ENCODE measurements at regions not wholly inside any gene's neighbourhood (a gene's known extent, or its start where the extent isn't known, plus 50 kb on each side); places are given as distances from the start of the nearest gene placed in this dataset.

DNA sequence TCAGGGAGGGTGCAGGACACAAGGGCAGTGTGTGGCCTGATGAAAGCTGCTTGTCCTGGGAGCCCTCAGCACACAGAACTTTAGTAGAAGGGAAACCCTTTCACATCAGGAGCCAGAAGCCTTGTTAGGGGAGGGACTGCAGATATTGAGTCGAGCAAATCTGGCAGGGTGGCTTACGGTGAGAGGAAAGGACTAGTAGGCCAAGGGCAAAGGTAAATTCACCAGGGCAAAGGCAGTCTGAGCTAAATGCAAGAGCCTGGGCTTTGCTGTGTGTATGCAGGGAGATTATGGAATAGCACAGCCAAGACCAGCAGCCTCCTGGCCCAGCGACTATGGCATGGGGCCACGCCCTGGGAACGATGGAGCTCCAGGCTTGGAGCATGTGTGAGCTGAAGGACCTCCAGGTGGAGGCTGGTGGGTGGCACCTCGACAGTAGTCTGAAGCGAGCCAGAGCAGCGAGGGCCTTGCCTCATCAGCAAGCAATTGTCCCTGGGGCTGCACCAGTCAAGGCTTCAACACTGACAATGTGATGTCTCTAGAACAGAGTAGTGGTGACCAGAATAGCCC is 76.1 kb downstream of the CCR1 start:
- H3K36me3 ChIP-seq (ENCODE audit: insufficient read depth, low read length, poor library complexity, severe bottlenecking), result no peaks in the 10 kb centered on the region
- H3K4me3 ChIP-seq (ENCODE audit: low read depth, low read length, poor library complexity, severe bottlenecking), result no peak overlapping the region
- POLR2A ChIA-PET (ENCODE audit: low non-redundant PET), result no interaction called here
- BruUV-seq (replicated peaks), result no TSS peak
- intact Hi-C loops (cut with micrococcal nuclease; ENCODE audit: unreplicated experiment), result no loop called here
- H3K27ac ChIP-seq (ENCODE audit: low read depth, low read length, poor library complexity, severe bottlenecking), result no peak overlapping the region
- H3K27me3 ChIP-seq (replicated peaks; ENCODE audit: insufficient read depth, low read depth, low read length, poor library complexity), result no peaks in the 10 kb centered on the region
- no peak for DNase-seq (ENCODE audit: low spot score)
- CTCF ChIA-PET, result no interaction called here
- TF ChIP-seq EZH2 (IDR thresholded peaks at IDR 0.05; ENCODE audit: borderline replicate concordance, low read depth, low read length, poor library complexity, severe bottlenecking), result no peak
- TF ChIP-seq, protein P1, sequence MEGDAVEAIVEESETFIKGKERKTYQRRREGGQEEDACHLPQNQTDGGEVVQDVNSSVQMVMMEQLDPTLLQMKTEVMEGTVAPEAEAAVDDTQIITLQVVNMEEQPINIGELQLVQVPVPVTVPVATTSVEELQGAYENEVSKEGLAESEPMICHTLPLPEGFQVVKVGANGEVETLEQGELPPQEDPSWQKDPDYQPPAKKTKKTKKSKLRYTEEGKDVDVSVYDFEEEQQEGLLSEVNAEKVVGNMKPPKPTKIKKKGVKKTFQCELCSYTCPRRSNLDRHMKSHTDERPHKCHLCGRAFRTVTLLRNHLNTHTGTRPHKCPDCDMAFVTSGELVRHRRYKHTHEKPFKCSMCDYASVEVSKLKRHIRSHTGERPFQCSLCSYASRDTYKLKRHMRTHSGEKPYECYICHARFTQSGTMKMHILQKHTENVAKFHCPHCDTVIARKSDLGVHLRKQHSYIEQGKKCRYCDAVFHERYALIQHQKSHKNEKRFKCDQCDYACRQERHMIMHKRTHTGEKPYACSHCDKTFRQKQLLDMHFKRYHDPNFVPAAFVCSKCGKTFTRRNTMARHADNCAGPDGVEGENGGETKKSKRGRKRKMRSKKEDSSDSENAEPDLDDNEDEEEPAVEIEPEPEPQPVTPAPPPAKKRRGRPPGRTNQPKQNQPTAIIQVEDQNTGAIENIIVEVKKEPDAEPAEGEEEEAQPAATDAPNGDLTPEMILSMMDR (conservative IDR thresholded peaks at IDR 0.05; ENCODE audit: low read depth, low read length), result no peak
- no peaks in the 10 kb centered on the region for H3K9me3 ChIP-seq (ENCODE audit: low read depth, low read length, poor library complexity, severe bottlenecking)
- H3K4me1 ChIP-seq (ENCODE audit: insufficient read depth, low read length, poor library complexity, severe bottlenecking), result no peaks in the 10 kb centered on the region

DNA sequence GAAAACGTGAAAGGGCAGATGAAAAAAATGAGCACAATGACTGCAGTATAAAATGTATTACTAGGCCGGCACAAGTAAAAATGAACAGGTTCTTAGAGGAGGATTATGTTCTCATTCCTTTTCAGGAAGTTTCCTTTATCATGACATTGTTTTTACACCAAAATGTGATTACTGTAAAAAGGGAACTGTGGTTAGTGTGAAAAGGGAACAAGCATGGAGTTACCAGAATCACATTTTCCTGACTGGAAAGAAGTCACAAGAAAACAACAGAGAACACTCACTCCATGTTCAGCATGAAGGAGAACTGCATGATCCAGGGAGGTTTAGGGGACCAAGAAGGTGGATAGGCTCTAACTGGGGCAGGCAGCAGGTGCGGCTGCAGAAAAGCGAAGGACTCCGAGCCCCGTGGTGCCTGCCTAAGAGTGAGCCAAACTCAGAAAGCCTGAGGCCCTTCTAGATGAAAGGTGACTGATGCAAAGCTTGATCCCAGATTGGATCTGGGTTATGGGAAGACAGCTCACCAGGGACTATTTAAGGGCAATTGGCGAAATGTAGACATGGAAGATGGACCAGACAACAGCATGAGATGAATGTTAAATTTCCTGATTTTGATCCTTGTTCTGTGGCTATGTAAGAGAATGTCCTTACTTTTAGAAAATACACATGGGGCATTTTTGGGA is 77.3 kb downstream of the CCR1 start:
- H3K36me3 ChIP-seq (ENCODE audit: insufficient read depth, low read length, poor library complexity, severe bottlenecking), result no peaks in the 10 kb centered on the region
- no peak for DNase-seq (ENCODE audit: low spot score)
- H3K4me3 ChIP-seq (ENCODE audit: low read depth, low read length, poor library complexity, severe bottlenecking), result no peak overlapping the region
- POLR2A ChIA-PET (ENCODE audit: low non-redundant PET), result no interaction called here
- no peak overlapping the region for H3K27ac ChIP-seq (ENCODE audit: low read depth, low read length, poor library complexity, severe bottlenecking)
- no peak for TF ChIP-seq EZH2 (IDR thresholded peaks at IDR 0.05; ENCODE audit: borderline replicate concordance, low read depth, low read length, poor library complexity, severe bottlenecking)
- TF ChIP-seq, protein P1 (conservative IDR thresholded peaks at IDR 0.05; ENCODE audit: low read depth, low read length), result no peak
- H3K4me1 ChIP-seq (ENCODE audit: insufficient read depth, low read length, poor library complexity, severe bottlenecking), result no peaks in the 10 kb centered on the region
- H3K27me3 ChIP-seq (replicated peaks; ENCODE audit: insufficient read depth, low read depth, low read length, poor library complexity), result no peaks in the 10 kb centered on the region
- intact Hi-C loops (cut with micrococcal nuclease; ENCODE audit: unreplicated experiment), result no loop called here
- CTCF ChIA-PET, result no interaction called here
- no TSS peak for BruUV-seq (replicated peaks)
- no peaks in the 10 kb centered on the region for H3K9me3 ChIP-seq (ENCODE audit: low read depth, low read length, poor library complexity, severe bottlenecking)

DNA sequence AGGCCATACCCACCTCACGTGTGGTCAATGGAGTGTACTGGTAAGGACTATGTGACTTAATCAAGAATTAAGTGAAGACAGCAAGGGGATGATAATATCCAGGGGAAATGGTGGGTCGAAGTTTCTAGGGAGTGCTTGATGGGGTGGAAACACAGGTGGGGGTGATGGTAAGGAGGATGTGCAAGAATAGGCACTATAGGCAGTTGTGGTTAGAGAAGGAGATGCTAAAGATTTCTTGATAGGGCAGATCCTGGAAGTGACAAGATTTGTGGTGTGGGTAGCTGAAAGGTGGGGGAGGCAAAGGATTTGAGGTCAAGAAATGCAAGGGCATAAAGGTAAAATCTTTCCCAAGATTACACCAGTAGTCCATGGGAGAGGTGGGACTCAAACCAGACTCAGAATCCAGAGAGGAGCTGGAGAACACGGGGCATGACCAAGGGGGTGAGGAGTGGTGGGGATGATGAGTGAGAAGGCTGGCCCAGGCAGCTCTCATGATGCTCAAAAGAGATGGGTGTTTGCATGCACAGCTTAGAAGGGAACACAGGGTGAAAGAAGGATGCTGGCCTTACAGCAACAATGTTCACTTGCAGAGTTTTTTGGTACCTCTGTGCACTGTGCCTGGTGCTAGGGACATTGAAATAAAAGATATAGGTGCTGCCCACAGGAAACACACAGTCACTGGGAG is 78.4 kb downstream of the CCR1 start:
- H3K36me3 ChIP-seq (ENCODE audit: insufficient read depth, low read length, poor library complexity, severe bottlenecking), result no peaks in the 10 kb centered on the region
- H3K27ac ChIP-seq (ENCODE audit: low read depth, low read length, poor library complexity, severe bottlenecking), result no peak overlapping the region
- no peaks in the 10 kb centered on the region for H3K9me3 ChIP-seq (ENCODE audit: low read depth, low read length, poor library complexity, severe bottlenecking)
- peaks cover 4% of the 10 kb centered on the region for H3K27me3 ChIP-seq (replicated peaks; ENCODE audit: insufficient read depth, low read depth, low read length, poor library complexity)
- BruUV-seq (replicated peaks), result no TSS peak
- H3K4me1 ChIP-seq (ENCODE audit: insufficient read depth, low read length, poor library complexity, severe bottlenecking), result no peaks in the 10 kb centered on the region
- DNase-seq (ENCODE audit: low spot score), result no peak
- CTCF ChIA-PET, result no interaction called here
- intact Hi-C loops (cut with micrococcal nuclease; ENCODE audit: unreplicated experiment), result no loop called here
- H3K4me3 ChIP-seq (ENCODE audit: low read depth, low read length, poor library complexity, severe bottlenecking), result no peak overlapping the region
- TF ChIP-seq, protein P1 (conservative IDR thresholded peaks at IDR 0.05; ENCODE audit: low read depth, low read length), result no peak
- no peak for TF ChIP-seq EZH2 (IDR thresholded peaks at IDR 0.05; ENCODE audit: borderline replicate concordance, low read depth, low read length, poor library complexity, severe bottlenecking)
- POLR2A ChIA-PET (ENCODE audit: low non-redundant PET), result no interaction called here
